HepG2 (cell line): ENCODE measurements at regions not wholly inside any gene's neighbourhood (a gene's known extent, or its start where the extent isn't known, plus 50 kb on each side); places are given as distances from the start of the nearest gene placed in this dataset.

Experiments used
- ATAC-seq: fragments of 200-7000 bp; cut with Tn5 transposase; 3 replicates; pipeline ENCODE4 v1.9.1; 2020; ENCODE audit warnings: mild to moderate bottlenecking, moderate library complexity
- BruUV-seq: library from RNA; stranded (reverse); fragments of 400-500 nt; replicated peaks from 2 replicates; lab custom pipeline; 2021; lab: Mats Ljungman, UMichigan
- CTCF ChIA-PET: fragments of 300-600 bp; formaldehyde crosslinking; extraction: SDS; loops from one replicate; lab custom pipeline; 2021; ENCODE audit warnings: low total read pairs, inconsistent platforms, low intra/inter-chr PET ratio; lab: Yijun Ruan, JAX
- POLR2A ChIA-PET: fragments of 350-600 bp; sonication (Branson Sonifier 250); formaldehyde crosslinking; loops from one replicate; lab custom pipeline; 2020; ENCODE audit warnings: antibody characterized with exemption, inconsistent platforms; lab: Yijun Ruan, JAX
- DNase-seq: peaks from one replicate; pipeline ENCODE4 v3.0.0-alpha.2; 2015; ENCODE audit warnings: low spot score
- FAIRE-seq: peaks from 3 replicates; lab custom pipeline; 2011; peaks lifted over from hg19 to GRCh38; lab: Jason Lieb, UNC
- H2AFZ ChIP-seq: one replicate; pipeline ENCODE4 v1.6.1; 2011; ENCODE audit warnings: low read length, inconsistent platforms
- H3K27ac ChIP-seq: fragments of 300-600 bp; 3 replicates; pipeline ENCODE4 v1.8.0; 2011; ENCODE audit warnings: mixed run types, mild to moderate bottlenecking, mixed read lengths, low read length, inconsistent platforms; ENCODE audit not compliant: insufficient read depth; ENCODE audit errors: extremely low read length
- H3K27me3 ChIP-seq, 2 experiments: fragments of 200-600 bp in 1 of 2; 2 replicates in 1 of 2; 3 replicates in 1 of 2; pipeline versions ENCODE4 v1.6.0 to v1.8.0; 2011; ENCODE audit warnings: low read length in 2 of 2, mild to moderate bottlenecking in 2 of 2, moderate library complexity in 2 of 2, inconsistent platforms in 1 of 2; ENCODE audit not compliant: insufficient read depth in 2 of 2, control insufficient read depth in 1 of 2
- H3K36me3 ChIP-seq, 2 experiments: fragments of 200-600 bp in 1 of 2; replicated peaks in 1 of 2; 2 replicates in 1 of 2; 3 replicates in 1 of 2; pipeline versions ENCODE4 v1.5.1 to v1.8.0; 2011; ENCODE audit warnings: low read length in 2 of 2, inconsistent platforms in 1 of 2; ENCODE audit not compliant: insufficient read depth in 2 of 2, control insufficient read depth in 1 of 2
- H3K4me1 ChIP-seq: 2 replicates; pipeline ENCODE4 v1.5.1; 2012; ENCODE audit warnings: low read length, inconsistent platforms; ENCODE audit not compliant: insufficient read depth
- H3K4me2 ChIP-seq: 2 replicates; pipeline ENCODE4 v1.6.0; 2011; ENCODE audit warnings: low read depth, low read length, inconsistent platforms
- H3K4me3 ChIP-seq, 3 experiments: fragments of 200-600 bp in 1 of 3; sonication (generic), shearing (Covaris generic) in 1 of 3; replicated peaks in 1 of 3; 2 replicates each; pipeline ENCODE4 v1.5.1; 2011 to 2016; ENCODE audit warnings: low read length in 3 of 3, inconsistent platforms in 2 of 3, low read depth in 2 of 3, mild to moderate bottlenecking in 2 of 3, control low read depth in 1 of 3, mixed read lengths in 1 of 3; ENCODE audit not compliant: insufficient read depth in 1 of 3
- H3K79me2 ChIP-seq: one replicate; pipeline ENCODE4 v1.6.1; 2011; ENCODE audit warnings: low read length, inconsistent platforms; ENCODE audit not compliant: insufficient read depth
- H3K9ac ChIP-seq: 2 replicates; pipeline ENCODE4 v1.6.0; 2011; ENCODE audit warnings: mild to moderate bottlenecking, low read depth, low read length, inconsistent platforms; ENCODE audit not compliant: insufficient read depth
- H3K9me3 ChIP-seq: 2 replicates; pipeline ENCODE4 v1.5.1; 2012; ENCODE audit warnings: mild to moderate bottlenecking, low read length
- H4K20me1 ChIP-seq: 2 replicates; pipeline ENCODE4 v1.6.0; 2011; ENCODE audit warnings: inconsistent platforms, mild to moderate bottlenecking, low read length, moderate library complexity; ENCODE audit not compliant: insufficient read depth
- BORCS8-MEF2B ChIP-seq: sonication (generic); formaldehyde crosslinking; IDR thresholded peaks from 2 replicates; pipeline ENCODE4 v1.8.0; 2022; ENCODE audit warnings: mild to moderate bottlenecking, missing genetic modification reagents
- GTF3A ChIP-seq: sonication (generic); formaldehyde crosslinking; conservative IDR thresholded peaks from 2 replicates; pipeline ENCODE4 v1.4.0; 2020; ENCODE audit warnings: mild to moderate bottlenecking, missing genetic modification reagents
- POLR2G ChIP-seq: fragments of 200-400 bp; formaldehyde crosslinking; IDR thresholded peaks from 2 replicates; pipeline ENCODE4 v1.6.1; 2018; ENCODE audit warnings: mild to moderate bottlenecking, low read depth, low read length, moderate library complexity
- RFXANK ChIP-seq: IDR thresholded peaks from 2 replicates; pipeline ENCODE4 v1.6.1; 2016
- ZBTB39 ChIP-seq: sonication (generic); formaldehyde crosslinking; IDR thresholded peaks from 2 replicates; pipeline ENCODE4 v1.5.0; 2020; ENCODE audit warnings: missing genetic modification reagents
- ZNF224 ChIP-seq: sonication (generic); formaldehyde crosslinking; IDR thresholded peaks from 2 replicates; pipeline ENCODE4 v1.5.0; 2020; ENCODE audit warnings: mild to moderate bottlenecking, missing genetic modification reagents
- ZNF230 ChIP-seq: sonication (generic); formaldehyde crosslinking; IDR thresholded peaks from 2 replicates; pipeline ENCODE4 v1.4.0; 2020; ENCODE audit warnings: mild to moderate bottlenecking, missing genetic modification reagents
- ZNF709 ChIP-seq: sonication (generic); formaldehyde crosslinking; IDR thresholded peaks from 2 replicates; pipeline ENCODE4 v1.5.0; 2020; ENCODE audit warnings: mild to moderate bottlenecking, missing genetic modification reagents
- ZNF766 ChIP-seq: sonication (generic); formaldehyde crosslinking; IDR thresholded peaks from 2 replicates; pipeline ENCODE4 v1.5.0; 2020; ENCODE audit warnings: missing genetic modification reagents, borderline replicate concordance
- ZNF775 ChIP-seq: sonication (generic); formaldehyde crosslinking; IDR thresholded peaks from 2 replicates; pipeline ENCODE4 v1.4.0; 2020; ENCODE audit warnings: missing genetic modification reagents, mild to moderate bottlenecking, moderate library complexity, borderline replicate concordance
- WGBS: methylation state at CpG from one replicate; pipeline ENCODE4 v1.1.6; 2017; ENCODE audit warnings: low lambda C conversion rate; 5-methylcytosine and 5-hydroxymethylcytosine counted together
- in situ Hi-C: cut with HindIII; loops from 2 replicates; pipeline ENCODE4 v1.10.0; 2017; ENCODE audit warnings: low pct_unique_long_range_greater_than_20kb; ENCODE audit not compliant: extremely low pct_ligation_motif_present
- intact Hi-C: fragments of 100-400 bp; cut with micrococcal nuclease; formaldehyde crosslinking; loops from one replicate; pipeline ENCODE4 v1.10.0; 2022; ENCODE audit not compliant: unreplicated experiment
- TF ChIP-seq, protein P1 (sequence below): sonication (generic); formaldehyde crosslinking; IDR thresholded peaks from 2 replicates; pipeline ENCODE4 v1.5.0; 2020; ENCODE audit warnings: missing genetic modification reagents, mild to moderate bottlenecking, borderline replicate concordance
- TF ChIP-seq, protein P2 (sequence below): sonication (generic); formaldehyde crosslinking; IDR thresholded peaks from 2 replicates; pipeline ENCODE4 v1.4.0; 2020; ENCODE audit warnings: missing genetic modification reagents, borderline replicate concordance

- no peaks in the 10 kb centered on the region for H3K36me3 ChIP-seq
- no TSS peak for BruUV-seq
- ATAC-seq (no peak), DNase-seq (no peak), FAIRE-seq (no peak)
- no peak overlapping the region for H3K9ac ChIP-seq
- no peak overlapping the region for H3K4me2 ChIP-seq
- 0 out of 2 replicates have a peak, but pooled peaks cover 6% of the 10 kb centered on the region for H3K9me3 ChIP-seq
- ChIA-PET CTCF (no interaction called here), POLR2A (no interaction called here)
- H3K27me3 ChIP-seq, result no peaks in the 10 kb centered on the region
- no peak overlapping the region for H2AFZ ChIP-seq
- no peak overlapping the region for H3K27ac ChIP-seq
- no peaks in the 10 kb centered on the region for H4K20me1 ChIP-seq
- in situ Hi-C loops, result no loop called here
- TF ChIP-seq RFXANK, result no peak
- no peak for TF ChIP-seq ZNF766 (CRISPR knock-in tag)
- TF ChIP-seq ZNF775, result no peak
- TF ChIP-seq ZNF230 (CRISPR knock-in tag), result no peak
- no peak for TF ChIP-seq POLR2G
- no peak for TF ChIP-seq GTF3A
- TF ChIP-seq BORCS8-MEF2B (CRISPR knock-in tag), result no peak
- TF ChIP-seq, protein P1, sequence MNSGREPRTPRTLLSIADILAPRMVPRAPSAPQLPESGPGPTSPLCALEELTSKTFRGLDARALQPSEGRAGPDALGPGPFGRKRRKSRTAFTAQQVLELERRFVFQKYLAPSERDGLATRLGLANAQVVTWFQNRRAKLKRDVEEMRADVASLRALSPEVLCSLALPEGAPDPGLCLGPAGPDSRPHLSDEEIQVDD (CRISPR knock-in tag), result no peak
- TF ChIP-seq, protein P2, sequence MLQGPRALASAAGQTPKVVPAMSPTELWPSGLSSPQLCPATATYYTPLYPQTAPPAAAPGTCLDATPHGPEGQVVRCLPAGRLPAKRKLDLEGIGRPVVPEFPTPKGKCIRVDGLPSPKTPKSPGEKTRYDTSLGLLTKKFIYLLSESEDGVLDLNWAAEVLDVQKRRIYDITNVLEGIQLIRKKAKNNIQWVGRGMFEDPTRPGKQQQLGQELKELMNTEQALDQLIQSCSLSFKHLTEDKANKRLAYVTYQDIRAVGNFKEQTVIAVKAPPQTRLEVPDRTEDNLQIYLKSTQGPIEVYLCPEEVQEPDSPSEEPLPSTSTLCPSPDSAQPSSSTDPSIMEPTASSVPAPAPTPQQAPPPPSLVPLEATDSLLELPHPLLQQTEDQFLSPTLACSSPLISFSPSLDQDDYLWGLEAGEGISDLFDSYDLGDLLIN (CRISPR knock-in tag), result no peak
- no peak for TF ChIP-seq ZNF224
- no peak for TF ChIP-seq ZNF709 (CRISPR knock-in tag)
- no peak for TF ChIP-seq ZBTB39 (CRISPR knock-in tag)
- WGBS, result 22% methylated on average over 1 of the region's 1 CpG
- intact Hi-C loops, result no loop called here
- H3K4me1 ChIP-seq, result no peaks in the 10 kb centered on the region
- no peak overlapping the region for H3K4me3 ChIP-seq
- no peaks in the 10 kb centered on the region for H3K79me2 ChIP-seq
Observed at GRCh38 chr18:42509750-42510415, 554.8 kb downstream of the PIK3C3 start.
